ENCODE measurements at regions not wholly inside any gene's neighbourhood (a gene's known extent, or its start where the extent isn't known, plus 50 kb on each side); places are given as distances from the start of the nearest gene placed in this dataset.

GRCh38 chr2:88866756-88867155, 175.3 kb downstream of the RPIA start:
- no peak overlapping the region for H3K4me3 ChIP-seq
- no peaks in the 10 kb centered on the region for H4K20me1 ChIP-seq (ENCODE audit: insufficient read depth, poor library complexity, severe bottlenecking)
- no peaks in the 10 kb centered on the region for H3K36me3 ChIP-seq (replicated peaks; ENCODE audit: insufficient read depth, low read depth)
- no peak for DNase-seq (ENCODE audit: low spot score)
- H3K4me1 ChIP-seq (ENCODE audit: insufficient read depth), result no peaks in the 10 kb centered on the region
- no peak overlapping the region for H3K27ac ChIP-seq
- TF ChIP-seq EZH2 (IDR thresholded peaks at IDR 0.05; ENCODE audit: borderline replicate concordance) (no peak), EZH2phosphoT487 (IDR thresholded peaks at IDR 0.05; ENCODE audit: low read depth, severe bottlenecking, unreplicated experiment) (no peak)
- TF ChIP-seq, protein P1, sequence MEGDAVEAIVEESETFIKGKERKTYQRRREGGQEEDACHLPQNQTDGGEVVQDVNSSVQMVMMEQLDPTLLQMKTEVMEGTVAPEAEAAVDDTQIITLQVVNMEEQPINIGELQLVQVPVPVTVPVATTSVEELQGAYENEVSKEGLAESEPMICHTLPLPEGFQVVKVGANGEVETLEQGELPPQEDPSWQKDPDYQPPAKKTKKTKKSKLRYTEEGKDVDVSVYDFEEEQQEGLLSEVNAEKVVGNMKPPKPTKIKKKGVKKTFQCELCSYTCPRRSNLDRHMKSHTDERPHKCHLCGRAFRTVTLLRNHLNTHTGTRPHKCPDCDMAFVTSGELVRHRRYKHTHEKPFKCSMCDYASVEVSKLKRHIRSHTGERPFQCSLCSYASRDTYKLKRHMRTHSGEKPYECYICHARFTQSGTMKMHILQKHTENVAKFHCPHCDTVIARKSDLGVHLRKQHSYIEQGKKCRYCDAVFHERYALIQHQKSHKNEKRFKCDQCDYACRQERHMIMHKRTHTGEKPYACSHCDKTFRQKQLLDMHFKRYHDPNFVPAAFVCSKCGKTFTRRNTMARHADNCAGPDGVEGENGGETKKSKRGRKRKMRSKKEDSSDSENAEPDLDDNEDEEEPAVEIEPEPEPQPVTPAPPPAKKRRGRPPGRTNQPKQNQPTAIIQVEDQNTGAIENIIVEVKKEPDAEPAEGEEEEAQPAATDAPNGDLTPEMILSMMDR (IDR thresholded peaks at IDR 0.05; ENCODE audit: poor library complexity), result no peak
- WGBS (ENCODE audit: low lambda C conversion rate, missing lambda C conversion rate), result 87% methylated on average over 11 of the region's 11 CpGs
- H2AFZ ChIP-seq, result no peak overlapping the region
- no peak overlapping the region for H3K4me2 ChIP-seq
- no peaks in the 10 kb centered on the region for H3K9me2 ChIP-seq (replicated peaks; ENCODE audit: insufficient read depth)
- no peaks in the 10 kb centered on the region for H3K9me3 ChIP-seq (ENCODE audit: low read depth)
- H3K27me3 ChIP-seq, result no peaks in the 10 kb centered on the region
- H3K79me2 ChIP-seq, result no peaks in the 10 kb centered on the region

GRCh38 chr2:88868861-88869260, 177.4 kb downstream of the RPIA start:
- Histone ChIP-seq H3K4me3 (no peak overlapping the region), H3K36me3 (replicated peaks; ENCODE audit: insufficient read depth, low read depth) (no peaks in the 10 kb centered on the region), H2AFZ (no peak overlapping the region), H3K79me2 (no peaks in the 10 kb centered on the region), H3K9me2 (replicated peaks; ENCODE audit: insufficient read depth) (no peaks in the 10 kb centered on the region), H3K9me3 (ENCODE audit: low read depth) (no peaks in the 10 kb centered on the region), H3K4me2 (no peak overlapping the region), H3K27ac (no peak overlapping the region), H4K20me1 (ENCODE audit: insufficient read depth, poor library complexity, severe bottlenecking) (no peaks in the 10 kb centered on the region), H3K4me1 (ENCODE audit: insufficient read depth) (no peaks in the 10 kb centered on the region), H3K27me3 (no peaks in the 10 kb centered on the region)
- no peak for DNase-seq (ENCODE audit: low spot score)
- TF ChIP-seq EZH2phosphoT487 (IDR thresholded peaks at IDR 0.05; ENCODE audit: low read depth, severe bottlenecking, unreplicated experiment) (no peak), EZH2 (IDR thresholded peaks at IDR 0.05; ENCODE audit: borderline replicate concordance) (no peak)
- TF ChIP-seq, protein P1 (IDR thresholded peaks at IDR 0.05; ENCODE audit: poor library complexity), result no peak
- WGBS (ENCODE audit: low lambda C conversion rate, missing lambda C conversion rate), result 69% methylated on average over 1 of the region's 1 CpG

- Histone ChIP-seq H3K4me1 (ENCODE audit: insufficient read depth) (no peaks in the 10 kb centered on the region), H3K36me3 (replicated peaks; ENCODE audit: insufficient read depth, low read depth) (no peaks in the 10 kb centered on the region), H3K4me2 (no peak overlapping the region), H3K4me3 (no peak overlapping the region), H3K27me3 (no peaks in the 10 kb centered on the region), H2AFZ (no peak overlapping the region), H3K9me3 (ENCODE audit: low read depth) (no peaks in the 10 kb centered on the region), H3K27ac (no peak overlapping the region), H3K9me2 (replicated peaks; ENCODE audit: insufficient read depth) (no peaks in the 10 kb centered on the region), H4K20me1 (ENCODE audit: insufficient read depth, poor library complexity, severe bottlenecking) (no peaks in the 10 kb centered on the region), H3K79me2 (no peaks in the 10 kb centered on the region)
- 42% methylated on average over 2 of the region's 2 CpGs for WGBS (ENCODE audit: low lambda C conversion rate, missing lambda C conversion rate)
- DNase-seq (ENCODE audit: low spot score), result no peak
- TF ChIP-seq, protein P1 (IDR thresholded peaks at IDR 0.05; ENCODE audit: poor library complexity), result no peak
- no peak for TF ChIP-seq EZH2 (IDR thresholded peaks at IDR 0.05; ENCODE audit: borderline replicate concordance)
- no peak for TF ChIP-seq EZH2phosphoT487 (IDR thresholded peaks at IDR 0.05; ENCODE audit: low read depth, severe bottlenecking, unreplicated experiment)
Observed at GRCh38 chr2:88870267-88870839, 178.9 kb downstream of the RPIA start.

All from hepatocyte (in vitro differentiated cells).